SW 1271 (cell line): ENCODE measurements at regions not wholly inside any gene's neighbourhood (a gene's known extent, or its start where the extent isn't known, plus 50 kb on each side); places are given as distances from the start of the nearest gene placed in this dataset.

ENCODE experiments used
- DNase-seq, 2 experiments: peaks; one replicate each; lab custom pipeline; 2025; lab: John Stamatoyannopoulos, UW

GRCh38 chr10:2980791-2981360 is 86.5 kb upstream of the PFKP start:
- DNase-seq: no peak

- no peak for DNase-seq
Measured at GRCh38 chr10:2980116-2980515, 87.2 kb upstream of the PFKP start.

- no peak for DNase-seq
Measured at GRCh38 chr10:2979306-2979705, 88.0 kb upstream of the PFKP start.

- no peak for DNase-seq
Measured at GRCh38 chr10:2978574-2979273, 88.6 kb upstream of the PFKP start.

- DNase-seq: peak in 1 of 2 experiments; percentile 32
Measured at GRCh38 chr10:2978111-2978510, 89.2 kb upstream of the PFKP start.

GRCh38 chr10:2974503-2975207 is 92.7 kb upstream of the PFKP start:
- no peak for DNase-seq

- DNase-seq: no peak
Measured at GRCh38 chr10:2974083-2974482, 93.3 kb upstream of the PFKP start.

GRCh38 chr10:2972810-2973209 is 94.5 kb upstream of the PFKP start:
- no peak for DNase-seq

GRCh38 chr10:2972216-2972615 is 95.1 kb upstream of the PFKP start:
- DNase-seq: no peak

GRCh38 chr10:2970190-2970823 is 97.0 kb upstream of the PFKP start:
- no peak for DNase-seq

GRCh38 chr10:2968401-2969058 is 98.8 kb upstream of the PFKP start:
- no peak for DNase-seq

GRCh38 chr10:2966134-2966533 is 101.2 kb upstream of the PFKP start:
- no peak for DNase-seq

GRCh38 chr10:2964632-2965296 is 102.6 kb upstream of the PFKP start:
- DNase-seq: no peak

- DNase-seq: no peak
Measured at GRCh38 chr10:2963889-2964631, 103.3 kb upstream of the PFKP start.

GRCh38 chr10:2962194-2962593 is 105.2 kb upstream of the PFKP start:
- DNase-seq: no peak

GRCh38 chr10:2958659-2959058 is 108.7 kb upstream of the PFKP start:
- DNase-seq: no peak

- no peak for DNase-seq
Measured at GRCh38 chr10:2957785-2958184, 109.6 kb upstream of the PFKP start.

GRCh38 chr10:2955064-2955463 is 112.3 kb upstream of the PFKP start:
- DNase-seq: no peak

GRCh38 chr10:2953495-2953894 is 113.9 kb upstream of the PFKP start:
- no peak for DNase-seq

GRCh38 chr10:2951235-2951835 is 116.0 kb upstream of the PFKP start:
- no peak for DNase-seq

- no peak for DNase-seq
Measured at GRCh38 chr10:2950546-2950945, 116.8 kb upstream of the PFKP start.
